ENCODE measurements at regions not wholly inside any gene's neighbourhood (a gene's known extent, or its start where the extent isn't known, plus 50 kb on each side); places are given as distances from the start of the nearest gene placed in this dataset.

DNA sequence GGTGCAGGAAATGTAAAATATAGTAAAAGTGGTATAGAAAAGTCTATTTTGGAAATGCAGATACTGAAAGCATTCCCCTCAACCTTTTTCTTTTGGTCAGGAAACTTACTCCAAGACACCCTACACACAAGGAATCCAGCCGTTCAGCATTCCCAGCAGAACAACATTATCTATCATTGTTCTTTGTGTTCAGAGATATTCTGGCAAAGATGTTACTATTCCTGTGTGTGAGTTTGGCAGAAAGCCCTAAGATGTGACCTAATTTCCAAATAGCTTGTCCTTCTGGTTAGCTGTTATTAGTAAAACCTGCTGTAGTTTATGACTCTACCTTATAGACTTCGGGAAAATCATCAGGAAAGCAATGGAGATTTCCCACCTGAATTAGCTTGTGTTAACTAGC is 78.1 kb upstream of the PELI1 start:
- no peak for DNase-seq

DNA sequence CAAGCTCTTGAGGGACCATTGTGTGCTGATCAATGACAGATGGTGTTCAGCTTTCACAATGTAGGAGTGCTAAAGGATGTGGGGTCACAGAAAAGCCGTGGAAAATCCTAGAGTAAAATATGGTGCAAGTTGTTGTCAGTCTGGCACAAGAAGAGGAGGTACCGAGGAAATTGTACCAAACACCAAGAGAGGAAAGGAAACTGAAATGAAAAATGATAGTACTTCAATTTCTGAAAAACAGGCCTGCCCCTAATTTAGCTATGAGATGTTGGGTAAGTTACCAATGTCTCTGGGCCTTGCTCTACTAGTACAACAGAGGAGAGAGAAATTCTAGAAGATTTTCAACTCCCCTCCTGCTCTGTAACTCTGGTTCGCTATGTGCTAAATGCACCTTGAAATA is 78.8 kb upstream of the PELI1 start:
- DNase-seq, result no peak

DNA sequence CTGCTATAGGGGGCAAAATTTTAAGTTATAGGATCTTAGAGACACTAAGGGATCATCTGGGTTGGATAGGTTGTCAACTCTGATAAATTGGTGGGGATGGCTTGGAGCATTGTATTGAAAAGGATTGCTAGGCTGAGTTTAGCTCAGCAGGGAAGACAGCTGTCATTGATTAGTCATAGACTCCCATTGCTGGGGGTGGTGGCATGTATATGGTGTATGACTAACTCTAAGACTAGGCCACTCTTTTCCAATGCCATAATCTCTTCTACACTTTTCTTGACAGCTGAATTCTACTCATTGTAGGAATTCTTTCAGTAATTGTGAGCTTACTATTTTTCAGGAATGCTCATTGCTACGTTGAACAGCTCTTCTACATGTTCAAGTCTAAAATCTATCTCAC is 81.3 kb upstream of the PELI1 start:
- DNase-seq, result no peak

DNA sequence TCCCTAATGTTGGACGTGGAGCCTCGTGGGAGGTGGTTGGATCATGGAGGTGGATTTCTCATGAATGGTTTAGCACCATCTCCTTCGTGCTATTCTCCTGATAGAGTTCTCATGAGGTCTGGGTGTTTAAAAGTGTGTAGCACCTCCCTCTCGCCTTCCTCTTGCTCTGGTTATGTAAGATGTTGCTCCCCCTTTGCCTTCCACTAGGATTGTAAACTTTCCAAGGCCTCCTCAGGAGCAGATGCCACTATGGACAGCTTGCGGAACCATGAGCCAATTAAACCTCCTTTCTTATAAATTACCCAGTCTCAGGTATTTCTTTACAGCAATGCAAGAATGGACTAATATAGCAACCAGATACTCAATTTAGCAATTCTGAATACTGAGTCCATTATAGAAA is 82.4 kb upstream of the PELI1 start:
- no peak for DNase-seq

DNA sequence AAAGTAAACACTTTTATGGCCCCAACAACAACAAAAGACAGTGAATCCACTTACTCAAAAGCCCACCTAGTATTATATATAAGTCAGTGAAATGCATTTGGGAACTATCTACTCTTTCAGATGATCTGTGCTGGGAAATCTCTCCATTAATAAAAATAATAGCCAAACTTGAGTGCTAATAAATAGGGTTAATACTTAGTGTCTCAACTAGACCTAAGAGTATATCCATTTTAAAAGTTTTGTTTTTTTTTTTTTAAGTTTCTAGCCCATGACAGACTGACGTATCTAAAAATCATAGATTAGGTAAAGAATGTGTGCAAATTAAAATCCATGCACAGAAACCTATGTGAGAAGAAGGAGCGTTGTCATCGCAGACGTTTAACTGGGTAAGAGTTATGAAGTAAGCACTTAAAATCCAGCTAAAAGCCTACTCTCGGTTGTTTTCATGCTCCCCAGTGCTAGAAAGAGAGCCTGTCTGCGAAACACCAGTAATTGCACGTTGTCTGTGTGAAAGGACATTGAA is 83.4 kb upstream of the PELI1 start:
- DNase-seq, result no peak

DNA sequence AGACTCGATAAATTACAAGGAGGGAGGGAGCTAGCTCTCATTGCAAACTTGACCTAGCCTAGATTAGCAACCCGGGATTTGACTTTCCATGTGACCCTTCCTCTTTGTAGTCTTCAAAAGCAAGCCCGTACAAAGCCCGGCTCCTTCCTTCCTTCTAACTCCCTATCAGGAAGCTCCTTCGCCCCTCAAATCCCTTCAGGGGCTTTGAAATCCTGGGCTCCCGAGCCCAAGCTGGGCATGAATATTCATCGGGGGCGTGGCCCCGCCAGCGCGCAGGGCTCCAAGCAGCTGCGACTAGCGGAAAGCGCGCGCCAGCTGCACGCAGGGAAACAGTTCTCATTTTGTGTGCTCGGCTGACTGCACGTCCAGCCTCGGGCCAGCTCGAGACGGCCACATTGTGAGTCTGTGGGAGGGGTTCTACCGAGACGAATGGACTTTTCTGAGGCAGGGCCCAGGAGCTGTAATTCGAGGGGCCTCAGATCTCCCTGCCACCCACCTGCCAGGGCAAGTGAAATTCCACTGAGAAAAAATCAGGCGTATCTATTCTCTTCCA is 84.0 kb upstream of the PELI1 start:
- DNase-seq, result peak; percentile 84

DNA sequence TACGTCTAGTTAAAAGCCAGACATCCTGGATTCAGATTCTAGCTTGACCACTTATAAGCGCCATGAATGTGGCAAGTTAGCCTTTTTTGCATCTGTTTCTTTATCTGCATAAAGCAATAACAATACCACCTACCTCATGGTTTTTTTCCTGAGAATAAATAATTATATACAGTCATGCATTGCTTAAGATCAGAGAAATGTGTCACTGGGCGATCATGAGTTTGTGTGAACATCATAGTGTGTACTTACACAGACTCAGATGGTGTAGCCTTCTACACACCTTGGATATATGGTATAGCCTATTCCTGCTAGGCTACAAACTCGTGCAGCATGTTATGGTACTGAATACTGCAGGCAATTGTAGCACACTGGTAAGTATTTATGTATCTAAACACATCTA is 84.7 kb upstream of the PELI1 start:
- DNase-seq, result no peak

DNA sequence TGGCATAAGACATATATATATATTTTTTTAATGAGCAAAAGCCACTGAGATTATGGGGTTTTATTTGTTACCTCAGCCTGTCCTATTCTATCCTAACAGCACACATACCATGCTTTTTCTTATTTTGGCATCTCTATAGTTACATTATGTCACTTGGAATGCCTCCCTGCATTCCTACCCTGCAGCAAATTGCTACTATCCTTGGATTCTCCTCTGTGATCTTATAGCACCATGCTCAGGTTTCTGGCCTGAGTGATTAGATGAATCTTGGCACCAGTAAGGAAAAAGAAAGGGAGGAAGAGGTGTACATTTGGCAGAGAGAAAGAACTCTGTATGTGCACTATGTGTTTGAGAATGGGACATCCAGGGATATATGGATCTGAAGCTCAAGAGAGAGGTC is 86.3 kb upstream of the PELI1 start:
- DNase-seq, result no peak

DNA sequence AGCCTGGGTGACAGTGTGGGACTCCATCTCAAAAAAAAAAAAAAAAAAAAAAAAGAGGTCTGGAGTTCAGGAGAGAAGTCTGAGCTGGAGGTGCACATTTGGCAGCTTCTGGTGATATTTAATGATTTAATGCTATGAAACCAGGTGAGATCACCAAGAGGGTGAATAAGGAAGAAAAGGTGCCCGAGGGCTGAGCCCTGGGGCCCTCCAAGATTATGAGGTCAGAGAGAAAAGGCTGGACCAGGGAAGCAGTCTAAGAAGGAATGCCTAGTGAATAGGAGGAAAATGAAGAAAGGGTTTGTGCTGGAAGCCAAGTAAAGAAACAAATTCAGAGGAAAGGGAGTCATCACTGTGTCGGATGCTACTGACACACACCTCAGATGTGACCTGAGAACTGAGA is 88.0 kb upstream of the PELI1 start:
- no peak for DNase-seq

DNA sequence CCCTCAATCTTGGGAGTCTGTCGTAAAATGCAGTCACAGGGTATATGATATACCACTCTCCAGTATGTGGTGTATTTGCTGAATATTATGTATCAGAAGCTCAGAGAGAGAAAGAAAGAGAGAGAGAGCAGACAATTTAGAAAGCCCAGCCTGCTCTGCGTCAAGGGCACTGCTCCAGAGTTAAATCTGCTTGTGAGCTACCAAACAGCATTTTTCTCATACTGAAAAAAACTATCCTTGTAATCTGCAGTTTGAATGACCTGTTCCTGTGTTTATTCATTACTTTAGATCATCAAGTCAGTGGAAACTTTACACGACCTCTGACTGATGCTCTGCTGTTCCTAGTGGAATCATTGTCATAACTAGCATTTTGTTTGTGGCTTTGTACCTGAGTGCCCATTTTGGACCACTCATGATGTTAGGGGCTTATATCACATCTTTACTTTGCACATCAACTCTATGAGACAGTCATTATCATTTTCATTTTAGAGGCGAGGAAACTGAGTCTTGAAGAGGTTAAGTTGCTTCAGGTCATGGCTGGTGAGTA is 89.2 kb upstream of the PELI1 start:
- no peak for DNase-seq

DNA sequence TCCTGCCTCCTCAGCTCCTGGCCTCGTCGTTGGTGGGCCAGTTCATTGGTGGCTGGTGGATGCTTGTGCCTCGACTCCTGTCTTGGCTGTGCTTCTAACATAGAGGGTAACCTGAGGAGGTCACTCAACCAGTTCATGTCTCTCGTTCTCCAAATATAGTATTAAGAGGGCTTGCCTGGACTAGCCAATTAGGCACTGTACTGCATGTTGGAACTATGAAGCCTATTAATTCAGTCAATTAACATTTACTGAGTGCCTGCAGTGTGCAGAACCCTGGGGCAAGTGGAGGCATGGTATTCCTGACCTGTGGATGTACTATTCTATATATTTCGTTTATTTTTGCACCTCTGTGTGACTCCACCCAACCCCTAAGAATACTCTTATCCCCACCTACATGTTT is 89.9 kb upstream of the PELI1 start:
- no peak for DNase-seq

DNA sequence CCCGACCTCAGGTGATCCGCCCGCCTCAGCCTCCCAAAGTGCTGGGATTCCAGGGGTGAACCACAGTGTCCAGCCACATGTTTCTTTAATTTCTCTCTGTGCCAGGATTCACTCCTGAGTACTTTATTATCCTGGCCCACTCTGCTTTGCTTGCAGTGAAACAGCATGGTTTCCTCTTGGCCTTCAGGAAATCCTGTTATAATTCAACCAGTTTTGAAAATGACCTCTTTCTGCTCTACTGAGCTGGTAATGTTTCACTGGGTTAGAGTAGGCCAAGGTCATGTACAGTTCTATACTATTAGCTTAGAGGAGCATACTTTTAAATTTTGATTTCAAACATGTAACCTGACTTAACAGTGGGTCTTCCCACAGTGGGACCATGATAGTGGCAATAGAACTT is 90.6 kb upstream of the PELI1 start:
- no peak for DNase-seq

DNA sequence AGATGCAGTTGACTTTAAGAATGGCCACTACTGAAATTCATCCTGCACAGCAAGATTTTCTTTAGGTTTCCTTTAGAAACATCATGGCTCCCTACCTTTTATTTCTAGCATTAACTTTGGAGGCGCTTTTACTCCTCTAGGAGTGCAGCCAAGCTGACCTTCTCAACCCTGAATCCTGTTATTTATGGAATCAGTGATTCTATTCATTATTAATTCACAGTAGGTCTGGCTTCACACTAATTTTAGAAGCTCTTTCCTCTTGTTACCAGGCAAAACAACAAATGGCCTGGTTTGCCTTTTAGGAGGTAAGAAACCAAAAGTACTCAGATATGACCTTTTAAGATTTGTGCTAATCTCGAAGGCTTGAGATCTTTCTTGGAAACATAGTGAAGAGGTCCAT is 93.0 kb upstream of the PELI1 start:
- no peak for DNase-seq

DNA sequence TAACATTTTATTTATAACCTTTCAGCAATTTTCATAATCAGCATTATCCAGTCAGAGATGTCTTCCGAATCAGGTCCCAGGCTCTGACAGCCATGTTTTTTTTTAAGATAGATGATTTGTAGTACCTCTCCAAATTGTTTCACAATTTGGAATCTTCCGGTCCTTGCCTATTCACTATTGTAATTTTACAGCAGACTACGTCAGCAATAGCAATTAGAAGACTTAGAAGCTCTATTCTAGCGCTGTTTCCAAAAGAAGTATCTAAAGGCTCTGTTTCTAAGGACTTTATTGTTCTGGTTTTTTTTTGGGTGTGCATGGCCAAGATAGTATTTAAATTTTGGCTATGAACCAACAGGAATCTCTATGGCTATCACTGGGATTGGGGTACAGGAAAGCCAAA is 94.6 kb upstream of the PELI1 start:
- DNase-seq, result no peak

DNA sequence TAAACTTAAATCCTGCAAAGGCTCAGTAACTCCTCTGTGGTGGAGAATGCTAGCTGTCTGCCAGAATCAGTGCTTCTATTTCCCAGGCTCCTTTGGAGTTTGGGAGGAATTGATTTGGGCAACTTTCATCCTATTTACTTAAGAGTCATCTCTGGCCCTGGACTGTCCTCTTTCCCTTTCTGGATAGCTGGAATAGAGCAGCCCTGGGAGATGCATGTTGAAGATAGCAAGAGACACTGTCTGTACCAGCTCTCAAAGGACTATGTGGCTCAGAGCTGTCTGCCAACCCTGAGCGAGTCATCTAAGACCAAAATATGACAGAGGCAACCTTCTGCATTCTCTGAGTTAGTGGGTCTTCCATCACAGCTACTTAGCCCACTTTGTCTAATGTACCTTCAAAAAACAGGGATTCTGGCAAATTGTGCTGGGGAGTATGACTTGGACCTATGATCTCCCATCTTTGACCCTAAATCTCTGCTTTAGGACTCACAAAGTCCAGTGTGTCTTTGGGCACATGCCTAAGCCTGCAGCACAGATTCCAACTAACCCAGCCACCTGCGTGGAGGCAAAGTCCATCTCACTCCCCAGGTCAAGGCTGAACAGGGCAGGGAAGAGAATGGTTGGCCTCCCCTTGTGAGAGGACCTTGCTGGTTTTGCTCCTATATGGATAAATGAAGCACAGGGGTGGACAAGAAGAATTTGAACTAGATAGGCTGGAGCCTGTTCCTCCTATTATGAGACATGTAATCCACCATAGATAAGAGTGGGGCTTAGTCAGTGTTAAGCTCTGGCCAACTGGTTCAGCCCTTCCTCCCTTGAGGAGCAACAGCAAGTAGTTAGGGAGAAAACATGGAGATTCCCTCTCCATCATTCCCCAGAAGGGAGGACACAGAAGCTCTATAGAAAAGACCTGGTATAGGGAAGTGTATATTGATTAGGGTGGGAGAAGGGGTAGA is 99.1 kb upstream of the PELI1 start:
- DNase-seq, result no peak

DNA sequence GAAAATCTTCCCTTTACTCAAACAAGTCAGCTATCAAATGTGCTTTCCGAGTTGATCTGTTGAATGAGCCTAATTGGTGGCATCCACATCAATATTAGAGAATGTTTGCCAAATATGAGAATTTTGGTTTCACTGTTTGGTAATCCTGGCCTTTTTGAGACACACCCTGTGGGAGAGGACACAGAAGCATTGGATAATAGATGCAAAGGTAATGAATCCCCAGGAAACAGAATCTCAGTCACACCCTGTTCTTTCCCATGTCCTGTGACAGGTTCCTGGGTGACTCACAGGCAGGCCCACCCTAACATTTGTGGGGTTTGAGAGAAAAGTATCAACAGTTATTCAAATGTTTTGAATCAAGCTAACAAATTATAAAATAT is 99.8 kb upstream of the PELI1 start:
- no peak for DNase-seq

DNA sequence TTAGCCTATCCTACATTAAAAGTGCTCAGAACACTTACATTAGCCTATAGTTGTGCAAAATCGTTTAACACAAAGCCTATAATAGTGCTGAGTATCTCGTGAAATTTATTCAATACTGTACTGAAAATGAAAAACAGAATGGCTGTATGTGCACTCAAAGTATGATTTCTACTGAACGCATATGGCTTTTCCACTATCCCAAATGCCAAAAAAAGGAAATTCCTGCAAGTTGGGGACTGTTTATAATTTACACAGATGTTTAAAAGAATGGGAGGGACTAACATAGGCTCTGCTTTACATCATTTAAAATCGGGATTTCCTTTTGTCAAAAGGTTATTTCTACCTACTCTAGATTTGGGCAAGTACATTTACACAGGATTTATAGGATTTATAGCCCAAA is 101.4 kb upstream of the PELI1 start:
- DNase-seq, result no peak

DNA sequence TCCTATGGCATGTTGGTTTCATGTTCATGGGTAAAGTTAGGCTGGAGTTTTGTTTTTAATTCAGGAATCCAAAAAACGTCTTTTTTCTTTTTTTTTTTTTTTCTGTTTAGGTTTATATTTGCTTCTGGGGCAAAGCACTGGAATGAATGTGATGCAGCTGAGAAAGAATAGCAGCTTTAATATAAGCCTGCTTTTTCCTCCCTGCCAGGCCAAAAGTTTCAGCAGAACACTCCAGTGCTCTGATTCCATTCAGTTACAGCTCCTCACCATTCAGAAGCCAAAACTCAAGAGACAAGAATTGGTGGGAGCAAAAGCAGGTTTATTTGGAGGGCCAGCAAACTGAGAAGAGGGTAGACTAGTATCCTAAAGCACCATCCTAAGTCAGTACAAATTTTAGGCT is 102.7 kb upstream of the PELI1 start:
- DNase-seq, result no peak

DNA sequence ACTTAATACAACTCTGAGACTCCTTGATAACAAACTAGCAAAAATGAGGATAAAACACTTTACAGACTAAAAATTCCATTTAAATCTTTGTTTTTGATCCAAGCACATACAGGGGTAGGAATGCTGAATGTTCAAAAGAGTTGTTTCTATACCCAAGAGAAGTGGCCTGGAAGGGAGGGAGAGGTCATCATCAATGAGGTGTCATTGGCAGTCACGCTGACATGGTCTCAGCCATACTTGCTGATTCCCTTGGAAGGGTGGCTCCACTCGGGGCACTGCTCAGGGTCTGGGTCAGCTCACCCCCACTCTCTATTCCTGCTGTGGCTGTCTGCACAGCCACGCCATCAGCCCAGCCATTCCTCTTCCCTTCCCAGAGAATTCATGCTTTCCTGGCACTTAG is 105.2 kb upstream of the PELI1 start:
- no peak for DNase-seq

DNA sequence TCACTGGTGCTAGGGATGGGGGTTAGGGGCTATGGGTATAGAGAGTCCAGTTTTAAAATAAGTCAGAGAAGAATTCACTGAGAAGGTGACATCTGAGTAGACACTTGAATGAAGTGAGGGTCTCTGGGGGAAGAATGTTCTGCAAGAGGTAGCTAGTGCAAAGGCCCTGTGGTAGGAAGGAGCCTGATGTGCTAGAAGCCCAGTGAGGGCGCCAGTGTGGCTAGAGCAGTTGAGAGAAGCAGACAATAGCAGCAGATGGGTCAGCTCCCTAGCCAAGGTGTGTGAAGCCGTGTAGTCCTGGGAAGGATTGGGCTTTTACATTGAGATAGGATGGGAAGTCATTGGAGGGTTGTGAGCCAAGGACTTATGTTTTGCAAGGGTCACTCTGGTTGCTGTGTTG is 105.8 kb upstream of the PELI1 start:
- DNase-seq, result no peak

DNA sequence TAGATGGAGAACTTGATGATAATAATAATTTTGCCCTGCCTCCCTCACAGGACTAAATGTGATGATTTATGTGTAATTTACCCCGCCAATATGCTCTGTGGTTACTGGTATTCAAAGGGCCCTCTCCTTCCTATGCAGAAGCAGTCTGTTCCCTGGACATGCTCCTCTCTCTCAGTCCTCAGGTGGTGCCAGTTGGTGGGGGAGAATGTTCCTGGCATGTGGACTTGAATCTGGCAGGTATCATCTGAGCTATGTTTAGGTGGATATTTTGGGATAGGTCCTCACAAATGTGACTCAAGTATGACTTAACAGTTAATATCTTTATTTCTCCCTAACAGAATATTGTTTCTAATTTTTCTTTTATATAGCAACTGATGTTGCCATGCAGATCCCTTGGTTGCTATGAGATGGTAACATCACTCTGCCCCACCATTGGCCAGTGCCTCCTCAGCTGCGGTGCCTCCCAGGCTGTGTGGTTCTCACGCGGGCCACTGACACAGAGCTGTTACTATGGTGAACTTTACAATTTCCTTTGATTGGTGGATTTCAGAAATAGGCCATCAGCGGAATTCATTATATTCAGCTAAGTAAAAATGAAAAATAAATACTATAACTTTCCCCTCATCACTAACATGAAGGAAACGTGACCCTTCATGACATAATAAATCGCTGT is 106.7 kb upstream of the PELI1 start:
- no peak for DNase-seq

DNA sequence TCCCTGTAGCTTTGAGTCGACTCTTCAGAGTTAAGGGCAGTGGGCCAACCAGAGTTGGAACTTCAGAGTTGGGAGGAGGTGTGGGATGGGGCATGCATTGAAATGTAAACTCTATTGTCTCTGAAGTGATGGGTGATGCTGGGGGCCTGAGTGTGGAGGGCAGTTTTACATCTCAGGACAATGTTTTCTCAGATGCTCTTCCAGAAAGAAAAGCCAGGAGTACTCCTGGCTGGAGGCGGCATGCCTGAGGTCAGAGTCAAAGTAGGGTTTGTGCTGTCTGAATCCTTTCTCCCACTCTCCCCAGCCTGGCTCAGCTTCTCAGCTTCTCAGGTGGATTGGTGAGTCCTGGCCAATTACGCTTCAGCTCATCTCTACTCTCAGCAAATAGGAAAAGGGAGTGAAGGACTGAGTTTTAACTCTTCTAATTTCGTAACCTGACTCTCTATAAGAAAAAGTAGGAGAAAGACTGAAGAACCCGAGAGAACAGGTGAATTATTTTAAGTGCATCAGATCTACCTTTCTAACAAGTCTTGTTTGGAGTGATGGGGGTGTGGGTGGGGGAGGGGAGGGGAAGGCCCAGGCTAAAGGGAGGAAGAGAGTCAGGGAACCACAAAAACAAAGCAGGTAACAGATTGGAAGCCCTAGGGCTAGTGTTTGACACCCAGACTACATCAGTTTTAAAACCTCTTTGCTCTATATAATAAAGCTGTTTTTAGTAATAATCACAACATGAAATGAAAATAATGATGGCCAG is 107.5 kb upstream of the PELI1 start:
- DNase-seq, result no peak

Data from NCI-H2081 treated with DMSO at 0.1 percent for 48 hours (cell line).